Hepatocyte (in vitro differentiated cells): ENCODE measurements at regions not wholly inside any gene's neighbourhood (a gene's known extent, or its start where the extent isn't known, plus 50 kb on each side); places are given as distances from the start of the nearest gene placed in this dataset.

Experiments used
- DNase-seq: peaks from one replicate; pipeline ENCODE4 v3.0.0-alpha.2; 2016; ENCODE audit warnings: low spot score
- H2AFZ ChIP-seq: fragments of 200-600 bp; sonication (generic); 2 replicates; pipeline ENCODE4 v1.6.0; 2016; ENCODE audit warnings: antibody characterized with exemption, mild to moderate bottlenecking
- H3K27ac ChIP-seq: fragments of 200-600 bp; sonication (generic); 2 replicates; pipeline ENCODE4 v1.5.1; 2016; ENCODE audit warnings: mild to moderate bottlenecking
- H3K27me3 ChIP-seq: fragments of 200-600 bp; sonication (generic); 2 replicates; pipeline ENCODE4 v1.6.1; 2016
- H3K36me3 ChIP-seq: fragments of 200-600 bp; sonication (generic); replicated peaks from 2 replicates; pipeline ENCODE4 v1.5.1; 2016; ENCODE audit warnings: low read depth; ENCODE audit not compliant: insufficient read depth
- H3K4me1 ChIP-seq: fragments of 200-600 bp; sonication (generic); 2 replicates; pipeline ENCODE4 v1.5.1; 2016; ENCODE audit warnings: mild to moderate bottlenecking, moderate library complexity; ENCODE audit not compliant: insufficient read depth
- H3K4me2 ChIP-seq: fragments of 200-600 bp; sonication (generic); 2 replicates; pipeline ENCODE4 v1.6.0; 2016
- H3K4me3 ChIP-seq: fragments of 200-600 bp; sonication (generic); 2 replicates; pipeline ENCODE4 v1.5.1; 2016; ENCODE audit warnings: mild to moderate bottlenecking
- H3K79me2 ChIP-seq: fragments of 200-600 bp; sonication (generic); 2 replicates; pipeline ENCODE4 v1.6.0; 2017; ENCODE audit warnings: mild to moderate bottlenecking
- H3K9me2 ChIP-seq: fragments of 200-600 bp; sonication (generic); replicated peaks from 2 replicates; pipeline ENCODE4 v1.6.0; 2017; ENCODE audit warnings: mild to moderate bottlenecking; ENCODE audit not compliant: insufficient read depth
- H3K9me3 ChIP-seq: fragments of 200-600 bp; sonication (generic); 2 replicates; pipeline ENCODE4 v1.5.1; 2016; ENCODE audit warnings: low read depth, mild to moderate bottlenecking
- H4K20me1 ChIP-seq: fragments of 200-600 bp; sonication (generic); 2 replicates; pipeline ENCODE4 v1.6.0; 2016; ENCODE audit warnings: mild to moderate bottlenecking; ENCODE audit not compliant: insufficient read depth, poor library complexity, severe bottlenecking
- CTCF ChIP-seq: fragments of 200-600 bp; sonication (generic); IDR thresholded peaks from 2 replicates; pipeline ENCODE4 v1.5.1; 2016; ENCODE audit warnings: antibody characterized with exemption, mild to moderate bottlenecking; ENCODE audit not compliant: poor library complexity
- EZH2 ChIP-seq: fragments of 200-600 bp; sonication (generic); IDR thresholded peaks from 2 replicates; pipeline ENCODE4 v1.6.1; 2016; ENCODE audit warnings: antibody characterized with exemption, mild to moderate bottlenecking, borderline replicate concordance
- EZH2phosphoT487 ChIP-seq: fragments of 200-600 bp; sonication (generic); IDR thresholded peaks from one replicate; pipeline ENCODE4 v1.6.1; 2018; ENCODE audit warnings: antibody characterized with exemption, mild to moderate bottlenecking, low read depth, moderate library complexity; ENCODE audit not compliant: unreplicated experiment, severe bottlenecking
- WGBS: methylation state at CpG from one replicate; pipeline ENCODE4 v1.1.6; 2016; ENCODE audit warnings: low lambda C conversion rate; ENCODE audit errors: missing lambda C conversion rate; 5-methylcytosine and 5-hydroxymethylcytosine counted together

DNA sequence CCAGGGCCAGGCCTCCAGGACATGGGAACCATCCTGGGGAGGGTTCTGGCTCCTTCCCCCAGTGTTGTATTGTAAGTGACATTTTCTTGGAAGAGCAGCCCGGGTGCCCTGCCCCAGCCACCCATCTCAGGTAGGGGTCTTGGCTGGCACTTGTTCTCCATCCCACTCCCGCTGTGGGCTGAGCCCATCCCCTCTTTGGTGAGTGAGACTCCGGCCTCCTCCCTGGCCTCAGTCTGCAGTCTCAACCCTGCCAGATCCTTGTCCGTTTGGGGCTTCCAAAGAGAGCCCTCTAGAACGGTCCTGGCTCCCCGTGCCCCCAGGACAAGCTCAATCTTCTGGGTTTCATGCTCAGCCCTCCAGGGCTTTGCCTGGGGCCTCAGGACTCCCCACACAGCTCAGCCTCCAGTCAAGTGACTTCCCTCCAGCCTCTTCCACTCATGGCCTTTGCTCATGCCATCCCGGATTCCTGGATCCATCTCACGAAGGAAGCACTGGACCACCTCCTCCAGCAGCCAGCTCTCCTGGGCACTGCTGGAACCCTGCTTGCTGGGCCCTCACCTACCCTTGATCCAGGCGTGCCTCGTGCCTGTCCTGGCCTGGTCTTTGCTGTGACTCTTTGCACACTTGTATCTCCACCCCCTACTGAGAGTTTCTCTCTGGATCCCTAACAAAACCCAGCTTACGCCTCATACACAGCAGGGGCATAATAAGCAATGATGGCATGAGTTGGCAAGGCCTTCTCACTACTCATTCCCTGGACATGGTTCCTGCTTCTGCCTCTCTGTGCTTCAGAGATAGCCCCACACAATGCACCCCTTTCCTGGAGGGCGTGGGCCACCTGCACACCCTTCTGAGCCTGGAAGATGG is 297.4 kb upstream of the RTL1 start:
- no peaks in the 10 kb centered on the region for H3K79me2 ChIP-seq
- no peaks in the 10 kb centered on the region for H3K4me1 ChIP-seq
- no peaks in the 10 kb centered on the region for H3K9me2 ChIP-seq
- no peaks in the 10 kb centered on the region for H3K9me3 ChIP-seq
- no peak for TF ChIP-seq EZH2phosphoT487
- TF ChIP-seq CTCF = no peak
- TF ChIP-seq EZH2 = no peak
- 94% methylated on average over 12 of the region's 12 CpGs for WGBS
- H3K36me3 ChIP-seq = no peaks in the 10 kb centered on the region
- no peaks in the 10 kb centered on the region for H3K27me3 ChIP-seq
- no peak overlapping the region for H2AFZ ChIP-seq
- H4K20me1 ChIP-seq = no peaks in the 10 kb centered on the region
- no peak overlapping the region for H3K27ac ChIP-seq
- no peak overlapping the region for H3K4me2 ChIP-seq
- DNase-seq = no peak
- H3K4me3 ChIP-seq = no peak overlapping the region

- no peaks in the 10 kb centered on the region for H3K27me3 ChIP-seq
- H3K36me3 ChIP-seq = no peaks in the 10 kb centered on the region
- WGBS = 96% methylated on average over 18 of the region's 18 CpGs
- H4K20me1 ChIP-seq = no peaks in the 10 kb centered on the region
- no peak for DNase-seq
- H3K4me1 ChIP-seq = no peaks in the 10 kb centered on the region
- no peak for TF ChIP-seq EZH2phosphoT487
- no peak for TF ChIP-seq CTCF
- TF ChIP-seq EZH2 = no peak
- no peak overlapping the region for H3K27ac ChIP-seq
- H3K9me3 ChIP-seq = no peaks in the 10 kb centered on the region
- no peak overlapping the region for H3K4me3 ChIP-seq
- no peaks in the 10 kb centered on the region for H3K79me2 ChIP-seq
- H3K4me2 ChIP-seq = no peak overlapping the region
- no peak overlapping the region for H2AFZ ChIP-seq
- H3K9me2 ChIP-seq = no peaks in the 10 kb centered on the region
Observed at GRCh38 chr14:101201535-101202151, 298.1 kb upstream of the RTL1 start.

- TF ChIP-seq CTCF = no peak
- TF ChIP-seq EZH2 = no peak
- TF ChIP-seq EZH2phosphoT487 = no peak
- no peaks in the 10 kb centered on the region for H3K36me3 ChIP-seq
- H3K4me1 ChIP-seq = no peaks in the 10 kb centered on the region
- H2AFZ ChIP-seq = no peak overlapping the region
- WGBS = 89% methylated on average over 23 of the region's 25 CpGs
- H3K27me3 ChIP-seq = no peaks in the 10 kb centered on the region
- H3K79me2 ChIP-seq = no peaks in the 10 kb centered on the region
- H3K9me3 ChIP-seq = no peaks in the 10 kb centered on the region
- no peak overlapping the region for H3K4me3 ChIP-seq
- H4K20me1 ChIP-seq = no peaks in the 10 kb centered on the region
- DNase-seq = no peak
- no peaks in the 10 kb centered on the region for H3K9me2 ChIP-seq
- H3K27ac ChIP-seq = no peak overlapping the region
- no peak overlapping the region for H3K4me2 ChIP-seq
Observed at GRCh38 chr14:101202627-101203404, 299.3 kb upstream of the RTL1 start.
